HG02759 (cell line): ENCODE measurements at regions not wholly inside any gene's neighbourhood (a gene's known extent, or its start where the extent isn't known, plus 50 kb on each side); places are given as distances from the start of the nearest gene placed in this dataset.
"Not testable (repeated sequence)": the region's sequence is repeated elsewhere in the genome, so short reads cannot be mapped to it uniquely, and the experiment has no call there.

ENCODE experiments used
- ATAC-seq: cut with Tn5 transposase; IDR thresholded peaks from one replicate; pipeline ENCODE4 v1.9.1; 2021; ENCODE audit warnings: mild to moderate bottlenecking, moderate library complexity; ENCODE audit not compliant: unreplicated experiment

- ATAC-seq, result no peak
Measured at GRCh38 chr6:121544691-121545090, 109.2 kb downstream of the GJA1 start.

DNA sequence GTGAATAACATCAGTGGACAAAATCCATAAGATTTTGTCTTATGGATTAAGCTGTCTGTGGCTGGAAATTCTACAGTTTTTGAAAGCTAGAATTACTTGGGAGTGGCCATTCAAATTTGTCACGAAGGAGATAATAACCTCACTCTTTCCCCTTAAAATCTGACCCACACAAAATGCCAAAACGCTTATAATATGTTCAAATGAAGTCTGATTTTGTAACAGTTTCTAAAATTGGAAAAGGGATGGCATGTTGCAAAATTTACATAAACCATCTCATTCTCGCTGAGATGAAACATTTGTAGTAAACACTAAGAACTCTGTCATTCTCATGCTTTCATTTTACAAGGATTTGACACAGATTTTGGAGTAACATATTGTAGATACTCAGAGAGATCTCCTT lies 112.7 kb downstream of the GJA1 start:
- ATAC-seq, result no peak

DNA sequence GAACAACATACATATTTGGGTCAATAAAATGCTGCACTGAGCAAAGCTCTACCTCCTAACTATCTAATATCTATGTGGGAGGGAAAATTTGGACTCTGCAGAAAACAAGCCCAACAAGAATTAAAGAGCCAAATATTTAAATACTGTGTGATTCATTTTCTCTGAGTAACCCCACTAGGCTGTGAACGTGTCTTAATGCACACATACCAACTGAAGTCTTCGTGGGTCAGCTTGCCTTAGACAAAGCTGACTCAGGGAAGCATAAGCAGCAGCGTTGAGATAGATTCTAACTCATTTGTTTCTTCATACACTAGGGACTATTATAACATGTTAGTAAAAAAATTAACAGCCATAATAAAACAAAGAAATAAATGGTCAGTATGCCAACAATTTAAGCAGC lies 114.3 kb downstream of the GJA1 start:
- no peak for ATAC-seq

DNA sequence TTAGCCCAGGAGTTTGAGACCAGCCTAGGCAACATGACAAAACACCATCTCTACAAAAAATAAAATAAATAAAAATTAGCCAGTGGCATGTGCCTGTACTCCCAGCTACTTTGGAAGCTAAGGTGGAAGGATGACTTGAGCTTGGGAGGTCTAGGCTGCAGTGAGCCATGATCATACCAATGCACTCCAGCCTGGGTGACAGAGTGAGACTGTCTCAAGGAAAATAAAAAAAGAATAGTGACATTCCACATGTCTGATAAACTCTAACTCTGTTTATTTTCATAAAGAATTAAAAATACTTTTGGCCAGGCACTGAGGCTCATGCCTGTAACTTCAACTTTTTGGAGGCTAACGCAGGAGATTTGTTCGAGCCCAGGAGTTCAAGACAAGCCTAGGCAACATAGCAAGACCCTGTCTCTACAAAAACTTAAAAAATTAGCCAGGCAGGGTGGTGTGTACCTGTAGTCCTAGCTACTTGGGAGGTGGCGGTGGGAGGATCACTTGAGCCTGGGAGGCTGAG lies 115.1 kb downstream of the GJA1 start:
- no peak for ATAC-seq

DNA sequence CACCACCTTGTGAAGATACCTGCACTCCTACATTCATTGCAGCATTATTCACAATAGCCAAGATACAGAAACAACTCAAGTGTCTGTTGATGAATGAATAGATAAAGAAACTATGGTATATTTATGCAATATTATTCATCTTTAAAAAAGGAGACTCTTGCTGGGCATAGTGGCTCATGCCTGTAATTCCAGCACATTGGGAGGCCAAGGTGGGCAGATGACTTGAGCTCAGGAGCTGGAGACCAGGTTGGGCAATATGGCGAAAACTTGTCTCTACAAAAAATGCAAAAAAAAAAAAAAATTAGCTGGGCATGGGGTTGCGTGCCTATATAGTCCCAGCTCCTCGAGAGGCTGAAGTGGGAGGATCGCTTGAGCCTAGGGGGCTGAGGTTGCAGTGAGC lies 119.8 kb downstream of the GJA1 start:
- no peak for ATAC-seq

- not testable (repeated sequence) for ATAC-seq
Measured at GRCh38 chr6:121556149-121556548, 120.7 kb downstream of the GJA1 start.

- no peak for ATAC-seq
Measured at GRCh38 chr6:121557146-121557940, 121.9 kb downstream of the GJA1 start.

- no peak for ATAC-seq
Measured at GRCh38 chr6:121559611-121560269, 124.3 kb downstream of the GJA1 start.

DNA sequence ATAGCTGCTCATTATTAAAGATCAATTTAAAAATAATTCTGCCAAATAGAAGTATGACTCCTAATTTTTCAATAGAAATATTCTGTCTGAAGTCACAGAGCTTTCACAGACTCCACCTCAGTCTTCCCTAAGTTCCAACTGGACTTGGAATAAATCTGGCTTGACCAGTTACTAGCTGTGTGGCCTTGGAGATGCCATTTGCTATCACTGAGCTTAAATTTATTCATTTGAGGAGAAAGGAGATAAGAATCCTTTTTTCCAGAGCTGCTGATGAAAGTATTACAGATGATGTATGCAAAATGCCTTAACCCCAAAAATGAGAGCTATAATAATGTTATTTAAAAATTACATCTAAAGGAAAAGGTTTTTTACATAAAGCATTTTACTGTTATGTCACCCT lies 125.0 kb downstream of the GJA1 start:
- no peak for ATAC-seq

GRCh38 chr6:121563286-121563685 lies 127.8 kb downstream of the GJA1 start:
- no peak for ATAC-seq

- ATAC-seq, result not testable (repeated sequence)
Measured at GRCh38 chr6:121564529-121564928, 129.1 kb downstream of the GJA1 start.

DNA sequence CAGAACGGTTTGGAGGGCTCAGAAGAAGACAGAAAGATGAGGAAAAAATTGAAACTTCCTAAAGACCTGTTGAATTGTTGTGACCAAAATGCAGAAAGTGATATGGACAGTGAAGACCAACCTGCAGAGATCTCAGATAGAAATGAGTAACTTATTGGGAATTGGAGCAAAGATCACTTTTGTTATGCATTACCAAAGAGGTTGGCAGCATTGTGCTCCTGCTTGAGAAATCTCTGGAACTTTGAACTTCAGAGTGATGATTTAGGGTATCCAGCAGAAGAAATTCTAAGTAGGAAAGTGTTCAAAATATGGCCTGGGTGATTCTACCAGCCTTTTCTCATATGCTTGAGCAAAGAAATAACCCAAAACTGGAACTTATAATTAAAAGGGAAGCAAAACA lies 136.0 kb downstream of the GJA1 start:
- ATAC-seq, result no peak

GRCh38 chr6:121573481-121573880 lies 138.0 kb downstream of the GJA1 start:
- no peak for ATAC-seq

DNA sequence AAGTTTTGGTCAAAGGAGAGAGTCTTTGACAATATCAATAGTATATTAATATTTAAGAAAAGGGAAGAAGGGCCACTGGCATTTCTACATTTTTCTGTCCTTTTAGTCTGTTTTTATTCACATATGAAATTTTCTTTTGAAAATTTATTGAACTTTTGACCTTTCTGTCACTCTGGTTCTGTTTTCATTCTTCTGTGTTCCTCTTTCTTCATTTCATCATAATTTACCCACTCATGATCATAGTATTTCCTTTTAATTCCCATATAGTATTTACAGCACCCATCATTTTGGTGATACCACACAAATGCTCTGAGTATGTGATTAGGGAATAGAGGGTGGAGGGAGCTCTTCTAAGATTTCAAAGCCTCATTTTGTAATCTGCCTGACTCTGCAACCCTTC lies 142.8 kb downstream of the GJA1 start:
- no peak for ATAC-seq

DNA sequence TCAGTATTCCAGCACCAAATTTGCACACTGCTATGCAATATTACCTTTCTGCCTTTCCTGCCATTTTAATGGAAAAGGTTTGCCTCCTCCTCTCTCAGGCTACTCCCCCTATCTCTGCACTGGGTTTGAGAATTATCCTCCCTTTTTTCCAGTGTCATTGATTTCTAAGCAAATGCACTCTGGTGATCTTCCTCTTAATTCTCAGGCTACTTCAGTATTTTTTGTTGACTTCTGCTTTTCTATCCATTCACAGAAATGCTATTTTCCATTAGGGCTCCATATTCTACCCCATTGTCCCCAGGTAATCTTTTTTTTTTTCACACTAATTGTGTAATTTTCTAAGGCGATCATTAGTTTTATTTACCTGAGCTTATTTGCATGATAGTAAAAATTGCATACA lies 144.0 kb downstream of the GJA1 start:
- no peak for ATAC-seq

DNA sequence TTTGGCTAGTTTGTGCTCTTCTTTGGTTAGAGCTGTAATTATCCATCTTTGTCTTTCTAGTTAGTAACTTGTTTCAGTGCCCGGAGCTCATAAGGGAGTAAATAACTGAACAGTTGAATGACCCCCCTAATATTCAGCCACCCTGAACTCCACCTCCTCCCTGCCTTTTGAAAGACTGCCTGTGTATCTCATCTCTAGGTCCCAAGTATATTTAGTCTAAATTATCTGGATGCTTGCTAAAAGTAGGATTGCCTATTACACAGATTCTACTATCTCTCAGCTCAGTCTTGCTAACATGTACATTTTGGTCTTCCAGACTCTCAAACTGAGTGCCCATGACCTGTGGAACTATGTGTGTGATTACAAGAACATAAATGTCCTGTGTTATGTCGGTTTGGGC lies 145.9 kb downstream of the GJA1 start:
- no peak for ATAC-seq

DNA sequence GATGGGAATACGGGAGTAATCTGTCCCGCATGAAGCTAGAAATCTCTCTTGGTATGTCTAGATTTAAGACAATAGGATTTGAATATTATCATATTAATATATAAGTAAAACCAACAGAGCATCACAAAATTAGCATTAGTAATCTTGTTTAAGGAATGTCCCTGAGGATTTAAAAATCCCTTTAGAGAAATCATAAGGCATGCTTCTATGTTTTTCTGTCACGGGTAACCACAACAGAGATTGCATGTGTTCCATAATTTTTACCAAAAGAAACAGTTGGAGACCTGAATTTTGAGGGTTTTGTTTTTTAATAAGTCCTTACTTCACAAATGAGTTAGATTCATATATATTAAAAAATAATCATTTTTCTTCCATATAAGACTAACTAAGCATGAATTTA lies 146.8 kb downstream of the GJA1 start:
- no peak for ATAC-seq

DNA sequence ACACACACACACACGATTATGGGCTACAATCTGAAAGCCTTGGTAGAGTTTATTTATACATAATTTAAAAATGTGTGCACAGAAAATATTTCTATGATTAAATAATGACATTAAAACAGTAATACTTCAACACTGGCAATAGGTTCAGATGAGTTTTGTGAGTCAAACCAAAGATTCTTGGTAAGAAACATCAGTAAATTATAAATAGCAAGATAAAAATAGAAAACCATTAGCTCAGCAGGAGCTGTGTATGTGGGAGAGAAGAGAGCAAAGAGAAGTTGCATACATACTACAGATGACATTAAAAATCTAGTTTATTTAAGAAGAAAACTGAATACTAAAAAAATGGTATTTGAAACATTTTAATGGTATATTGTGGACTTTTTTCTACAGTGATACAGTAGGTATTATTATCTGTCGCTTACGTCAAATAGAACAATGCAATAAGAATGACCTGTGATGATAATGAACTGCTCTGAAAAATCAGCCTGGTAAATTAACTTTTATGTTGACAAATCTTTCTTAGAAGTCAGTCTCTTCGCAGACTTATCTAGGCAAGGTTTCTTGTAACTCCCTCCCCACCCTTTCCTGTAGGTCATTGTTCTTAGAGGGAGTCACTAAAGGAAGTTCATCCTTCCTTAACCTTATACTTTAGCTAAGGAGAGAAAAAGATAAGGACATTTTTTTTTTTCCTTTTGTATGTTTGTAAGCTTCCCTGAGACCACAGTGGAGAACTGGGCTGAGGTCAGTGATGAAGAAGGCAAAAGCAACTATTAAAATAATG lies 149.3 kb downstream of the GJA1 start:
- no peak for ATAC-seq

GRCh38 chr6:121590438-121590837 lies 155.0 kb downstream of the GJA1 start:
- ATAC-seq, result no peak

GRCh38 chr6:121590916-121591315 lies 155.5 kb downstream of the GJA1 start:
- no peak for ATAC-seq

DNA sequence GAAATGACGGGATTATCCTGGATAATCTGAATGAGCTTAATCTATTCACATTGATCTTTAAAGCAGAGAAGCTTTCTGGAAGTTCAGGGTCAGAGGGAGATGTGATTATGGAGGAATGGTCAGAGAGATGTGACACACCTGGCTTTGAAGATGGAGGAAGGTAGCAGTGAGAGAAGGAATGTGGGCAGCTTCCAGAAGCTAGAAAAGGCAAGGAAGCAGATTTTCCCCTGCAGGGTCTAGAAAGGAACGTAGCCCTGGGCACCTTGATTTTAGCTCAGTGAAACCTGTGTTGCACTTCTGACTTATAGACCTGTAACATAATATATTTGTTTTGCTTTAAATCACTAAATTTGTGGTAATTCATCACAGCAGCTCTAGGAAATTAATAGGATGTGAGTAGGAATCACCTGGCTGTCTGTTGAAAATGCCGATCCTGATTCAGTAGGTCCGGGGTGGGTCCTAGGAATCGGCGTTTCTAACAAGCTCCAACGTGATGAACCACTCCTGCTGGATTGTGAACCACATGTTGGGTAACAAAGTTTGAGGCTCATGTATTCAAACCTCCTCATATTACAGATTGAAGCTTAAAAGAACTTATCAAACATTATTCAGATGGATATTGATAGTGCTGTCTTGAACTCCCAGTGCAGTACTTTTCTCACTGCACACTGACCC lies 157.0 kb downstream of the GJA1 start:
- no peak for ATAC-seq
